ENCODE measurements at regions not wholly inside any gene's neighbourhood (a gene's known extent, or its start where the extent isn't known, plus 50 kb on each side); places are given as distances from the start of the nearest gene placed in this dataset.

DNA sequence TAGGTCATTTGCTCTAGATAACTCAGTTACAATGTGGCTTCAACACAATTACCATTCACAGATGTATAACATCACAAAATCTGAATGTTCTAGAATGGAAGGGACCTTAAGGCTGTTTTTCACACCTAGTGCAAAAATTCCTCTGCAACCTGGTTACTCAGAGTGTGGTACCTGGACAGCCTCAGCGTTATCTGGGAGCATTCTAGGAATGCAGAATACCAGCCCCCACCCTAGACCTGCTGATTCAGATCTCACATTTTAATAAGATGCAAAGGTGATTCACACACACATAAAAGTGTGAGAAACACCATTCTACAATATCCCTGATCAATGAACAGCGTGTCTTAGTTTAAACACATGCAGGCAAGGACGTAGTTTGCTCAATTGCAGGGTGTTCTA is 233.1 kb downstream of the TDRD15 start:
- no peak for TF ChIP-seq TARDBP (IDR thresholded peaks at IDR 0.05)
- TF ChIP-seq SP1 (IDR thresholded peaks at IDR 0.05): no peak
- TF ChIP-seq BHLHE40 (IDR thresholded peaks at IDR 0.05; ENCODE audit: borderline replicate concordance): no peak
- TF ChIP-seq FOXK2 (IDR thresholded peaks at IDR 0.05): no peak
- no peak for TF ChIP-seq L3MBTL2 (conservative IDR thresholded peaks at IDR 0.05)
- TF ChIP-seq, protein P1, sequence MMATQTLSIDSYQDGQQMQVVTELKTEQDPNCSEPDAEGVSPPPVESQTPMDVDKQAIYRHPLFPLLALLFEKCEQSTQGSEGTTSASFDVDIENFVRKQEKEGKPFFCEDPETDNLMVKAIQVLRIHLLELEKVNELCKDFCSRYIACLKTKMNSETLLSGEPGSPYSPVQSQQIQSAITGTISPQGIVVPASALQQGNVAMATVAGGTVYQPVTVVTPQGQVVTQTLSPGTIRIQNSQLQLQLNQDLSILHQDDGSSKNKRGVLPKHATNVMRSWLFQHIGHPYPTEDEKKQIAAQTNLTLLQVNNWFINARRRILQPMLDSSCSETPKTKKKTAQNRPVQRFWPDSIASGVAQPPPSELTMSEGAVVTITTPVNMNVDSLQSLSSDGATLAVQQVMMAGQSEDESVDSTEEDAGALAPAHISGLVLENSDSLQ (IDR thresholded peaks at IDR 0.05): no peak
- TF ChIP-seq SUZ12 (IDR thresholded peaks at IDR 0.05): no peak
- TF ChIP-seq FOXA1 (IDR thresholded peaks at IDR 0.05): no peak
